Activated T-cell treated with anti-CD3 and anti-CD28 coated beads, Interleukin-2, amount 50 U/mL, for 24 hours (primary cell): ENCODE measurements at regions not wholly inside any gene's neighbourhood (a gene's known extent, or its start where the extent isn't known, plus 50 kb on each side); places are given as distances from the start of the nearest gene placed in this dataset.
"Not testable (repeated sequence)": the region's sequence is repeated elsewhere in the genome, so short reads cannot be mapped to it uniquely, and the experiment has no call there.

Experiments used
- DNase-seq: peaks from one replicate; pipeline ENCODE4 v3.0.0-alpha.2; 2020
- H3K27ac Mint-ChIP-seq: 2 replicates; pipeline ENCODE4 v1.8.0; 2020; ENCODE audit warnings: mild to moderate bottlenecking, mixed read lengths
- H3K27me3 Mint-ChIP-seq: 2 replicates; pipeline ENCODE4 v1.8.0; 2020; ENCODE audit warnings: mixed read lengths
- H3K36me3 Mint-ChIP-seq: 2 replicates; pipeline ENCODE4 v1.8.0; 2020; ENCODE audit warnings: low read depth, mixed read lengths
- H3K4me1 Mint-ChIP-seq: 2 replicates; pipeline ENCODE4 v1.8.0; 2020; ENCODE audit warnings: low read depth, mixed read lengths
- H3K4me3 Mint-ChIP-seq: 2 replicates; pipeline ENCODE4 v1.8.0; 2020; ENCODE audit warnings: mild to moderate bottlenecking, moderate library complexity, mixed read lengths
- H3K9me3 Mint-ChIP-seq: 2 replicates; pipeline ENCODE4 v1.8.0; 2020; ENCODE audit warnings: mixed read lengths

- Mint-ChIP-seq H3K36me3 (no peaks in the 10 kb centered on the region), H3K4me1 (no peaks in the 10 kb centered on the region), H3K4me3 (no peak overlapping the region), H3K27ac (no peak overlapping the region), H3K27me3 (no peaks in the 10 kb centered on the region), H3K9me3 (peaks cover 11% of the 10 kb centered on the region)
- no peak for DNase-seq
Measured at GRCh38 chr4:23120374-23120773, 427.6 kb downstream of the GBA3 start.

- no peaks in the 10 kb centered on the region for H3K4me1 Mint-ChIP-seq
- no peak overlapping the region for H3K27ac Mint-ChIP-seq
- no peaks in the 10 kb centered on the region for H3K36me3 Mint-ChIP-seq
- H3K4me3 Mint-ChIP-seq = no peak overlapping the region
- H3K27me3 Mint-ChIP-seq = no peaks in the 10 kb centered on the region
- peaks cover 4% of the 10 kb centered on the region for H3K9me3 Mint-ChIP-seq
- DNase-seq = no peak
Measured at GRCh38 chr4:23117826-23118225, 425.1 kb downstream of the GBA3 start.

GRCh38 chr4:23114538-23114937 is 421.8 kb downstream of the GBA3 start:
- Mint-ChIP-seq H3K36me3 (no peaks in the 10 kb centered on the region), H3K27ac (no peak overlapping the region), H3K4me1 (no peaks in the 10 kb centered on the region), H3K4me3 (no peak overlapping the region), H3K9me3 (peaks cover 8% of the 10 kb centered on the region), H3K27me3 (no peaks in the 10 kb centered on the region)
- no peak for DNase-seq

DNA sequence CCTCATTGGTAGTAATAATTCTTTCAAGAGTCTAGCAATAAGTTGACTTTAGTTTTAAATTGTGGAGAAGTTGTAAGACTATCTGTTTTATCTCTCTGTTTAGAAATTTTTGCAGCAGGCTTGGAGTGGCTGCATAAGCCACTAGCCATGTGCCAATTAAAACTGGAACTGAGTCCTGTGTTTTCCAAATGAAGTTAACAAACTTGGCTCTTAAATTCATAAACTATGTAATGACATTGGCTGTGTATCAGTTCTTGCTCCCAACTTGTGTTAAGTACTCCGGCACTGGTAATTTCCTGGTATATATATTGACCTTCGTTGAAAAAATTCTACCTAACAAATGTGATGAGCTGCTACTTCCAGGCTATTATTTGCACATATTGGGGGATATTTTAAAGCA is 420.4 kb downstream of the GBA3 start:
- no peak overlapping the region for H3K27ac Mint-ChIP-seq
- no peaks in the 10 kb centered on the region for H3K36me3 Mint-ChIP-seq
- DNase-seq = no peak
- no peak overlapping the region for H3K4me3 Mint-ChIP-seq
- H3K9me3 Mint-ChIP-seq = peaks cover 8% of the 10 kb centered on the region
- H3K4me1 Mint-ChIP-seq = no peaks in the 10 kb centered on the region
- H3K27me3 Mint-ChIP-seq = no peaks in the 10 kb centered on the region

DNA sequence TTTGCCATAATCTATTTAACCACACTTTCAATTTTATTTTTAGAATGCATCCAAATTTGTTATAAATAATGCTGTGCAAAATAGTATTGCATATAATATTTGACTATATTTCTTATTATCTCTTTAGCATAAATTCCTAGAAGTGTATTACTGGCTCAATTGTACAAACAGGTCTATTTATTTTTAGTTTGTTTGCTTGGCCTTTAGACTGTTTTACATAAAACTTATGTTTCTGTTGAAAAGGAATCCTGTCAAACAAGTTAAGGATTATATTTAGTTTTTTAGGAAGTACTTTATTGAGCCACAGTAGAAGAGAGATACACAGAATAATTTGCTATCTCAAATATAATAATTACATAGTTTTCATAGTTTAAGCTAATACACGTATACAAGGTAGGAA is 413.8 kb downstream of the GBA3 start:
- no peak for DNase-seq
- Mint-ChIP-seq H3K4me1 (no peaks in the 10 kb centered on the region), H3K27me3 (no peaks in the 10 kb centered on the region), H3K9me3 (peaks cover 9% of the 10 kb centered on the region), H3K36me3 (no peaks in the 10 kb centered on the region), H3K4me3 (no peak overlapping the region), H3K27ac (no peak overlapping the region)

- H3K4me3 Mint-ChIP-seq = no peak overlapping the region
- no peak overlapping the region for H3K27ac Mint-ChIP-seq
- no peaks in the 10 kb centered on the region for H3K4me1 Mint-ChIP-seq
- peaks cover 5% of the 10 kb centered on the region for H3K9me3 Mint-ChIP-seq
- H3K36me3 Mint-ChIP-seq = no peaks in the 10 kb centered on the region
- no peak for DNase-seq
- H3K27me3 Mint-ChIP-seq = no peaks in the 10 kb centered on the region
Measured at GRCh38 chr4:23105759-23106370, 413.1 kb downstream of the GBA3 start.

GRCh38 chr4:23097251-23097650 is 404.5 kb downstream of the GBA3 start:
- Mint-ChIP-seq H3K4me1 (no peaks in the 10 kb centered on the region), H3K36me3 (no peaks in the 10 kb centered on the region), H3K27me3 (no peaks in the 10 kb centered on the region), H3K9me3 (peaks cover 21% of the 10 kb centered on the region), H3K27ac (no peak overlapping the region), H3K4me3 (no peak overlapping the region)
- no peak for DNase-seq

DNA sequence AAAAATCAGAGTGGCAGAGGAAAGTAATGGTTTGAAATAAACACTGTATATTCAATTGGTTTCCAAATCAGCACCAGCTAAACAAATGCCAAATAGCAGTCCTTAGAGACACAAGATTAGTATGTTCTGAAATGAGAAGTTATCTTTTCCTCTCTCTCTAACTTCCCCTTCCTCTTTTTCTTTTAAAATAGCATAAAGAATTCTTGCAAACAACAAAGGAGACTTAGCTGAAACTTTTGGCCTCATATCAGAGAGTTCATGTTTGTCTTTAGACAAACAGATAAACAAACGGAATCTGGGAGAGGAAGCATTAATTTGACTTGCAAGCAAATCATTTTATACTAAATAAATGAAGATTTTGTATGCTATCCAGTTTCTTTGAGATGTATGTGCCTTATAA is 399.0 kb downstream of the GBA3 start:
- no peak overlapping the region for H3K4me3 Mint-ChIP-seq
- no peaks in the 10 kb centered on the region for H3K4me1 Mint-ChIP-seq

DNA sequence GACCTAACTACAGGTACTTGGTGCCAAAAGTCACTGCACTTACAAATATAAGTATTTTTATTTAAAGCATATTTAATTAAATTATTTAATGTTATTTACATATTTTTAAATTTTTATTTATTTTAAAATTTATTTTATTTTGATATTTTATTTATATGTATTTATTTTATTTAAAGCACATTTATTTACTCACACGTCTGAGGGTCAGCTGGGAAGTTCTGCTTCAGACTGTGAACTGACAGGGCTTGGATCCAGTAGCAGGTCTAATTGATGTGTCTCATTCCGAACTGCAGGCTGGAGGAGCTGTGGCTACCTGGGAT is 392.5 kb downstream of the GBA3 start:
- no peaks in the 10 kb centered on the region for H3K27me3 Mint-ChIP-seq
- no peak overlapping the region for H3K4me3 Mint-ChIP-seq
- H3K4me1 Mint-ChIP-seq = no peaks in the 10 kb centered on the region
- no peaks in the 10 kb centered on the region for H3K36me3 Mint-ChIP-seq
- H3K27ac Mint-ChIP-seq = no peak overlapping the region
- DNase-seq = no peak
- H3K9me3 Mint-ChIP-seq = peaks cover 17% of the 10 kb centered on the region

More for the DNA sequence above, 399.0 kb downstream of the GBA3 start:
- no peaks in the 10 kb centered on the region for H3K27me3 Mint-ChIP-seq
- no peaks in the 10 kb centered on the region for H3K36me3 Mint-ChIP-seq
- no peak overlapping the region for H3K27ac Mint-ChIP-seq
- peaks cover 11% of the 10 kb centered on the region for H3K9me3 Mint-ChIP-seq
- no peak for DNase-seq

DNA sequence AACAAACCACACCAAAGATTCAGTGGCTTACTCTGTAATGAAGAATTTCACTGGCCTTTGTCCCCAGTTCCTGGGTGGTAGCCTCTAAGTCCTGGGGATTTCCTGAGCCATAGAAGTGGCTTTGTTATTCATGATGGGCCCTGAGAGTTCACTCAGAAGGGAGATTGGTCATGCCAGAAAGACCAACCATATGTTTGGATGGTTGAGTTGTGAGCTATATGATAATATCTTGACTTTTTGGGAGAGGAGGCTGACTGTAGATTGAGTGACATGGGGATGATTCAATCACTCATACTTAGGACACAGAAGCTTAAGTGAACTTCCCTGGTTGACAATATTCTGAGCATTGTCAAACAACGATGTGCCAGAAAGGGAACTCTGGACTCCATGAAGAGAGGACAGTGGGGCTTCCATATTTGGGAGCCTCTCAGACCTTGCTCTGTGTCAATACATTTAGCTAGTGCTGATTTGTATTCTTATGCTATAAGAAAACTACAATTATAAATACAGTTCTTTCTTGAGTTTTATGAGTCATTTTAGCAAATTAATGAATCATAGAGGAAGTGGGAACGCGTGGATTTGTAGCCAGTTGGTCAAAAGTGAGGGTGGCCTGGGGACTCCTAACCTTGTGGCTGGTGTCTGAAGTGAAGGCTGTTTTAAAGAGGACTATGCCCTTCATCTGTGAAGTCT is 392.0 kb downstream of the GBA3 start:
- H3K27me3 Mint-ChIP-seq = no peaks in the 10 kb centered on the region
- H3K4me3 Mint-ChIP-seq = no peak overlapping the region
- no peak overlapping the region for H3K27ac Mint-ChIP-seq
- H3K4me1 Mint-ChIP-seq = no peaks in the 10 kb centered on the region
- DNase-seq = no peak
- H3K36me3 Mint-ChIP-seq = no peaks in the 10 kb centered on the region
- peaks cover 19% of the 10 kb centered on the region for H3K9me3 Mint-ChIP-seq

DNA sequence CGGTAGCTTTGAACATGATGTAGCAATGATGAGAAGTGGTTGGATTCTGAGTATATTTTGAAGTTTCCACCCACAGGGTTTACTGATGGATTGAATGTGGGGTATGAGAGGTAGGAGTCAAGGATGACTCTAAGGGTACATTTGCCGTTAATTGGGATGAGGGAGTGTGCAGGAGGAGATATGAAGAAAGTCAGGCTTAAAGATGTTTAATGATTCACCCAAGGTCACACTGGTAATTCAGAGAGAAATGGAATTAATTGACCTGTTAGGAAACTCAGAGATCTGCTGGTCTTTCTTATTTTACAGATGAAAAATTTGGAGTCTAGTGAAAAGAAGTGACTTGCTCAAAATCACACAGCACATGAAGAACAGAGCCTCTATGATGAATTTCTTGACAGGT is 390.7 kb downstream of the GBA3 start:
- H3K4me3 Mint-ChIP-seq = no peak overlapping the region

GRCh38 chr4:23080171-23080570 is 387.4 kb downstream of the GBA3 start:
- DNase-seq, H3K4me3 Mint-ChIP-seq: not testable (repeated sequence)

More for the DNA sequence above, 390.7 kb downstream of the GBA3 start:
- Mint-ChIP-seq H3K9me3 (peaks cover 26% of the 10 kb centered on the region), H3K36me3 (no peaks in the 10 kb centered on the region), H3K4me1 (no peaks in the 10 kb centered on the region), H3K27ac (no peak overlapping the region), H3K27me3 (no peaks in the 10 kb centered on the region)
- no peak for DNase-seq

DNA sequence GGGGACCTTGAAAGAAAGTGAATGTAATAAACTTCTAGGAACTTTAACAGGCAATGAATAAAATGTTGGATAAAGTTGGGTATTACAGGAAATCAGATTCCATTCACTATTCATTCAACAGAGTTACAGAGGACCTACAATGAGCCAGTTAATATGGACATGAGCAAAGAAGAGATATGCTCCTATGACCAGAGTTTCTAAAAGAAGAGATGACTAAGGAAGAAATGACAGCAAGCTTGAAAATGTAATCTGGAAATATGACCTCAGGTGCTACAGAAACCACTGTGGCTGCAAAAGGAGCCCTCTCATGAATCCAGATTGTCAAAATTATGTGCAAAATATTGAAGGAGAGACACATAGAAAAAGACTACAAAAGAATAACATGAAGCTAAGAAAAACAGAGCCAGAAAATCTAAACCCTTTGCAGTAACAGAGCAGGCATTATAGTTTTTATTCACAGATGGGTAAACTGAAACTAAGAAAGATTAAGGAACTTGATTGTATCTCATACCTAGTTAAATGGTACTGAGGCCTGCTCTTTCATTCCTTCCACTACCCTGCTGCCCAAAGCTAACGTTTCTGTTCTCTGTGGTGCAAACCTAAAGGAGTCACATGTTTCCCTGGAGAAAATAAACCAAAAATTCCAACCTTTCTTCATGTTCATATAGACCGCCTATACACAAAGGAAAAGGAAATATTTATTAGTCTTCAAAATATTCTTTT is 378.3 kb downstream of the GBA3 start:
- no peaks in the 10 kb centered on the region for H3K4me1 Mint-ChIP-seq
- no peak overlapping the region for H3K4me3 Mint-ChIP-seq
- H3K36me3 Mint-ChIP-seq = no peaks in the 10 kb centered on the region
- H3K27me3 Mint-ChIP-seq = no peaks in the 10 kb centered on the region
- DNase-seq = no peak
- no peak overlapping the region for H3K27ac Mint-ChIP-seq
- H3K9me3 Mint-ChIP-seq = peaks cover 2% of the 10 kb centered on the region

More at GRCh38 chr4:23080171-23080570, 387.4 kb downstream of the GBA3 start:
- not testable (repeated sequence) for H3K36me3 Mint-ChIP-seq, H3K27ac Mint-ChIP-seq, H3K4me1 Mint-ChIP-seq, H3K27me3 Mint-ChIP-seq
- H3K9me3 Mint-ChIP-seq = peaks cover 27% of the 10 kb centered on the region

DNA sequence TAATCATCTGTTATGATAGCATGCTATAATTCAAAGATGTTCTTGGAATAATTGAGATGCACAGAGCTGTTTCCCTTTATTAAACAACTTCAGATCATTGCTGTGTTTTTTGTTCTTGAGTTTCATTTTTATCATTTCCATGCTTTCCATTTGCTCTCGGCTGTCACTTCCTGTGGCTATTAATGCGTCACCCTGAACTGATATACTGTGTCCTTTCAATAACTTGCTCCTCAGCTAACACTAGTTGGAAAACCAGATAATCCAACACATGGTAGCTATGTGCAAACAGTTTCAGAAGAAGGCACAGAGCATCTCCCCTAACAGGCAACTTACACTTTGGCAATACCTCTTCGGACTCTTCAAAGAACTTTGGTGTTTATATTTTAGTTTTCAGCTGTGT is 376.0 kb downstream of the GBA3 start:
- no peaks in the 10 kb centered on the region for H3K4me1 Mint-ChIP-seq
- no peaks in the 10 kb centered on the region for H3K36me3 Mint-ChIP-seq
- H3K27ac Mint-ChIP-seq = no peak overlapping the region
- H3K4me3 Mint-ChIP-seq = no peak overlapping the region
- H3K9me3 Mint-ChIP-seq = peaks cover 7% of the 10 kb centered on the region
- no peak for DNase-seq
- H3K27me3 Mint-ChIP-seq = no peaks in the 10 kb centered on the region

DNA sequence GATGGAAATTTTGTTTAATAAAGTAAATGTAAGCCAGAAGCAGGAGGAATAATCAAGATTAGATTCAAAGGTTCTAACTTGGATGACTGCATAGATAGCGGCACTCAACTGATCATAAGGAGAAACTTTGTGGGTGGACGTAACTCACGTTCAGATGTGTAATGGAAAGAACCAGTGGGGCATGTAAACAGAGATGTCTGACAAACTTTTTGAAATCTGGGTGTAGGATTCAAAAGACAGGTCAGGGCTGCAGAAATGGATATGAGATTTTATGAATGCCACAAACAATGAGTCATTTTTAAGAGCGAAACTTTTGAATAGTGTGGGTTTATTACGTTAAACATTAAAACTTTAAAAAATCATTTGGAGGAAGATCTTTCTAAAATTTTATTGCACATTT is 375.6 kb downstream of the GBA3 start:
- DNase-seq = no peak
- Mint-ChIP-seq H3K9me3 (peaks cover 6% of the 10 kb centered on the region), H3K27ac (no peak overlapping the region), H3K27me3 (no peaks in the 10 kb centered on the region), H3K4me3 (no peak overlapping the region), H3K36me3 (no peaks in the 10 kb centered on the region), H3K4me1 (no peaks in the 10 kb centered on the region)
